Effector memory CD4-positive, alpha-beta T cell (primary cell): ENCODE measurements at regions not wholly inside any gene's neighbourhood (a gene's known extent, or its start where the extent isn't known, plus 50 kb on each side); places are given as distances from the start of the nearest gene placed in this dataset.

Source experiments
- DNase-seq, 3 donors: peaks; one replicate each; pipeline ENCODE4 v3.0.0-alpha.2; 2020
- H3K27ac ChIP-seq: 2 replicates; pipeline ENCODE4 v1.7.0; 2013; ENCODE audit warnings: mild to moderate bottlenecking, low read length, moderate library complexity; ENCODE audit not compliant: insufficient read depth, poor library complexity, severe bottlenecking
- H3K27me3 ChIP-seq: replicated peaks from 2 replicates; pipeline ENCODE4 v1.7.0; 2013; ENCODE audit warnings: mild to moderate bottlenecking, low read length; ENCODE audit not compliant: insufficient read depth, control insufficient read depth, poor library complexity, severe bottlenecking
- H3K36me3 ChIP-seq: 2 replicates; pipeline ENCODE4 v1.7.0; 2013; ENCODE audit warnings: mild to moderate bottlenecking, low read length, moderate library complexity; ENCODE audit not compliant: control insufficient read depth, insufficient read depth
- H3K4me1 ChIP-seq: 2 replicates; pipeline ENCODE4 v1.7.0; 2013; ENCODE audit warnings: low read length, mild to moderate bottlenecking; ENCODE audit not compliant: control insufficient read depth, insufficient read depth, poor library complexity, severe bottlenecking
- H3K4me3 ChIP-seq: 2 replicates; pipeline ENCODE4 v1.7.0; 2013; ENCODE audit warnings: low read length, low read depth, mild to moderate bottlenecking; ENCODE audit not compliant: insufficient read depth, poor library complexity, severe bottlenecking
- H3K9me3 ChIP-seq: 2 replicates; pipeline ENCODE4 v1.7.0; 2013; ENCODE audit warnings: mild to moderate bottlenecking, low read length, moderate library complexity; ENCODE audit not compliant: control insufficient read depth

DNA sequence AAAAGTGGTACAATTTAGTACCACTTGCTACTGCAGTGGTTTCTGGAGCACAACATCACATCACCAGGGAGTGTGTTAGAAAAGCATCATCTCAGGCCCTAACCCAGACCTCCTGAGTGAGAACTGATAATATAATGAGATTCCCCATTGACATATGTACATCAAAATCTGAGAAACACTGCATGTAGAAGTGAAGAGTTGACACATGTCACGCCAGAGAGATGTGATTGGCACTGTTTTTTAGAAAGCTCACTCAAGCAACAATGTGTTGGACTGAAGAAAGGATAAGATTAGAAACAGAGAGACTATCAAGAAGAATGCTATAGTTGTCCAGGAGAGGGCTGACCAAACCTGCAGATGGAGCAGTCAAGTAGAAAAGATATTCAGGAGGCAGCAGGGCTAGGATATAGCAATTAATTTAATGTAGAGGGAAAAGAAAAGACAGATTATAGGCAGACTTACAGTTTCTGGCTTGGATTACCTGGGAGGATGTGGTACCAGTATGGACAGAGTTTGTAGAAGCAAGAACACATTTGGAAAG lies 324.4 kb upstream of the ADAMTSL1 start:
- Histone ChIP-seq H3K4me3 (no peak overlapping the region), H3K27ac (no peak overlapping the region), H3K9me3 (no peaks in the 10 kb centered on the region), H3K27me3 (no peaks in the 10 kb centered on the region), H3K36me3 (no peaks in the 10 kb centered on the region), H3K4me1 (no peaks in the 10 kb centered on the region)
- DNase-seq, result no peak

DNA sequence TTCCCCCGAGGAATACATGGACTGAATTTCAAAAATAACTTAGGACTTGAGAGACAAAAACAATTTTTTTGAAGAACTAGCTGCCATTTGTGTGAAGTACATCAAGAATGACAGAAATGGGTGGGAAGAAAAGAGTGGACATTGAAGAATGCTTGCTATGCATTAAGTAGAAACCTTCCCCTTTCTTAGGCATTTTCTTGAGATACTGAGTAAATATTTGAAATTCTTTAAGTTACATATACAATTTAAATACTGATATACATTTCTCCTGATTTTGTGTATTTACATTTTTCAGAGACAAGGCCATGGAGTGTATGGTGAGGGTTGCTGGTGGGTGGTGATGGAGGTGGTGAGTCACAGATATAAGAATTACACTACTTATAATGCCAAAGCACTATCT lies 319.3 kb upstream of the ADAMTSL1 start:
- Histone ChIP-seq H3K36me3 (no peaks in the 10 kb centered on the region), H3K4me1 (no peaks in the 10 kb centered on the region), H3K27me3 (no peaks in the 10 kb centered on the region), H3K9me3 (no peaks in the 10 kb centered on the region), H3K4me3 (no peak overlapping the region), H3K27ac (no peak overlapping the region)
- DNase-seq, result no peak

DNA sequence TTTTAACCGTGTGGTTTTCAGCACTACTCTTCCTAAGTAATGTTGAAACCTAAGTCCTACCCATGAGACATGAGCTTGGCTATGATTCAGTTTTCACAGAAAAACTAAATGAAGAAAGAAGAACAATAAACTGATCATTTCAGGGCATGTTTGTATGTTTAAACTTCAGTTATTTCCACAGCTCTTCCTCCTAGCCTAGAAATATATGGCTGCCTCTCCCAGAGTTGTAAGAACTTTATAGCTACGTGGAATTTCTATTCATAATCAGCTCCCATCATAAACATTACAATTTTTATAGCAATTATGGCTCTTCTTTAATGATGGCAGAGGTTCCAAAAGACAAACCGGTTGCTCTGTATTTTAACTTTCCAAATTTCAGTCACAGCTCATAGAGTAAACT lies 314.7 kb upstream of the ADAMTSL1 start:
- H3K27me3 ChIP-seq, result no peaks in the 10 kb centered on the region
- H3K4me1 ChIP-seq, result no peaks in the 10 kb centered on the region
- no peak overlapping the region for H3K27ac ChIP-seq
- H3K36me3 ChIP-seq, result no peaks in the 10 kb centered on the region
- H3K4me3 ChIP-seq, result no peak overlapping the region
- no peak for DNase-seq
- no peaks in the 10 kb centered on the region for H3K9me3 ChIP-seq

DNA sequence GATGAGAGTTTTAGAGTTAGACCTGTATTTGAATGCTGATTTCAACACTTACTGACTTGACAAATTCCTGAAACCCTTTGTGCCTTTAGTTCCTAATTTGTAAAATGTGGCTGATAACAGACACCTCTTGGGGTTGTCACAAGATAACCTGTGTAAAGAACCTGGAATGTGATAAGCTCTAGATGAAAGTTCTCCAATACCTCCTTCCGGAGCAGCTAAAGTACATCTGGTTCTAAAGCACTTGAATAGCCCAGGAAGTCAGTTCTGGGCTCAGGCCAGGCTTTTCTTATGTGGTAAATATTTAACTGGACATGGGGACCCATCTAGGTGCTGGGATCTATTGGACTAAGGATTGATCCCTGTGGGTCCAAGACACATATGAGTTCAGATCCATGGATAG lies 310.8 kb upstream of the ADAMTSL1 start:
- H3K27me3 ChIP-seq, result no peaks in the 10 kb centered on the region
- H3K4me3 ChIP-seq, result no peak overlapping the region
- no peaks in the 10 kb centered on the region for H3K9me3 ChIP-seq
- no peaks in the 10 kb centered on the region for H3K4me1 ChIP-seq
- H3K36me3 ChIP-seq, result no peaks in the 10 kb centered on the region
- H3K27ac ChIP-seq, result no peak overlapping the region
- no peak for DNase-seq

DNA sequence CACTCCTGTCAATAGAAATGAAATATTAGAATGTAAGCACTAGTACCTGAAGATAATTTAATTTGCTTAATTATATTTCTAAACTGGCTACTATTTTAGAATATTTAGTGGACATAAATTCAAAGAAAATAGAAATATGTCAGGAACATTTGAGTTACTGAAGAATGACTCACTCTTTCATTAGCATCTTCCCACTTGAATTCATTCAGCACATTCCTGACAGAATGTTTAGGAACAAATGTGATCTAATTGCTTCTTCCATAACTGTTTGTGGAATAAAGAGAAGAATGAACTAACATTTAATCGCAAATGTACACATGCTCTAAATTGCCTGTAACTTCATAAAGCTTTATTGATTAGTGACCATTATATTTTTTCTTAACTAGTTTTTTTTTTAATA lies 306.2 kb upstream of the ADAMTSL1 start:
- Histone ChIP-seq H3K9me3 (no peaks in the 10 kb centered on the region), H3K4me3 (no peak overlapping the region)
- DNase-seq, result no peak

DNA sequence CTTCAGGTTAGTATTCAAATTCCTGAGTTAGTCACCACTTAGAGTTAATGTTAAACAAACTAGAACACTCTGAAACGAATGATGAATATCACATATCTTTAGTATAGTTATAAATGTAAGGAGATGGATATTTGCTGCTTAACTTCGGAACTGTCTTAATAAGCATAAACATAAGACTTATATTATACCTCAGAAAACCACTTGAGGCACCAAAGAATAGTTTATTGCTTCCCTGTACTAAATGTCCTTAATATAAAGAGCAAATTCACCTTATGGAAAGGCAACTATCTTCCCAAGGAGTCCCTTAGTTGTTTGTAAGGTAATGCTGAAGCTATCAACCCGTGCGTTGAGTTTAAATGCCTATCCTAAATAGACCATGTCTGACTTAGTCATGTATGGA lies 300.0 kb upstream of the ADAMTSL1 start:
- H3K27ac ChIP-seq, result no peak overlapping the region
- no peak for DNase-seq
- no peak overlapping the region for H3K4me3 ChIP-seq
- no peaks in the 10 kb centered on the region for H3K9me3 ChIP-seq
- no peaks in the 10 kb centered on the region for H3K36me3 ChIP-seq
- no peaks in the 10 kb centered on the region for H3K4me1 ChIP-seq
- H3K27me3 ChIP-seq, result no peaks in the 10 kb centered on the region

More for the DNA sequence above, 306.2 kb upstream of the ADAMTSL1 start:
- Histone ChIP-seq H3K36me3 (no peaks in the 10 kb centered on the region), H3K4me1 (no peaks in the 10 kb centered on the region), H3K27me3 (no peaks in the 10 kb centered on the region), H3K27ac (no peak overlapping the region)

DNA sequence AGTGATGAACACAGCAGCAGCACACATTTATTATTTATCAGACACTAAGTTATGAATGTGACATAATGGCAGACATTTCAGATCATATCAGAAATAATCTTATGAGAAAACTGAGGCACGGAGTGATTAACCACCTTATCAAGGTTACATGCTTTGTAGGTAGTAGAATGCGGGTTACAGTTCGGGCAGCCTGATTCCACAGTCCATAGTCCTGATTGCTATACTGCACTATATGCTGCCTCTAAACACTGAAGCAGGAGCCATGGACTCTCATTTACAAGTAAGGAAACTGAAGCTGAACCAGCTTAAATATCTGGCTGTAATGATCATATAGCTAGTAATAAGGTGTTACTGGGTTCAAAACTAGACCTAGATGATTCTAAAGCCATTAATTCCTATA lies 291.3 kb upstream of the ADAMTSL1 start:
- DNase-seq, result no peak
- H3K36me3 ChIP-seq, result no peaks in the 10 kb centered on the region
- H3K4me1 ChIP-seq, result no peaks in the 10 kb centered on the region
- no peak overlapping the region for H3K27ac ChIP-seq
- H3K4me3 ChIP-seq, result no peak overlapping the region
- H3K9me3 ChIP-seq, result no peaks in the 10 kb centered on the region
- H3K27me3 ChIP-seq, result no peaks in the 10 kb centered on the region

DNA sequence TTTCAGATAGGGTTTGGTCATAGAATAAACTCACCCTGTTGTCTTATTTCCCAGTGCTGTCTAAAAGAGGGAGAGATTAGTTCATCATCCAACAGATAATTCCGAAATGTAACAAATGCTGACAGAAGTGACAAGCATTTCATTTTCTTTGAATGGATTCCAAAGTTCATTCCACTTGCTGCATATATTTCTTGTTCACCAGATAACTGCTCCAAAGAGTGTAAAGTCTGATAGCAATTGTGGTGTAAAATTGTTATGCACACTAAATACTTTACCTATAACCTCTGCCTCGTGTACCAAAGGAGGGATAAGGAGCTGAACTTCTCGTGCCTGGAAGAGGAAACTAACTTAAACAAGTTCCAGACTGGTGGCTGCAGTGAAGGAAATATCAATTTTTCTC lies 290.0 kb upstream of the ADAMTSL1 start:
- no peaks in the 10 kb centered on the region for H3K9me3 ChIP-seq
- H3K4me1 ChIP-seq, result no peaks in the 10 kb centered on the region
- H3K27me3 ChIP-seq, result no peaks in the 10 kb centered on the region
- H3K36me3 ChIP-seq, result no peaks in the 10 kb centered on the region
- H3K4me3 ChIP-seq, result no peak overlapping the region
- no peak overlapping the region for H3K27ac ChIP-seq
- no peak for DNase-seq

DNA sequence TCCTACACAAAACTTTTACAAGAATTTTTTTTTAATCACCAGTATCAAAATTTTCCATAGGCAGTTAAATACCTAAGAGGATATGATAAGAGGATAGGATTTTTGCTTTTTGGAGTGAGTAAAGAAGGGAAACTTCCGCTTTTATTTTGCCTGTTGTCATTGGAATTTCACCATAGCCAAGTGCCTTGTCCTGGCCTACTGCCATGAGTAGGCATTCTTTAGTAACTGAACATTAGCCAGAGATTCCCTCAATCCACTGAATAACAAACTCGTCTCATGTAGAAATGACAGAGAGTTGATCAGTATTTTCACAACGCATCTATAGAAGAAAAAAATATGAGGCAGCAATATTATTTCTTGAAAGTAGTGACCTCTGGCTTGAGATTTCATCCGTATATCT lies 289.6 kb upstream of the ADAMTSL1 start:
- H3K27ac ChIP-seq, result no peak overlapping the region
- H3K4me1 ChIP-seq, result no peaks in the 10 kb centered on the region
- DNase-seq, result no peak
- no peaks in the 10 kb centered on the region for H3K27me3 ChIP-seq
- H3K4me3 ChIP-seq, result no peak overlapping the region
- H3K9me3 ChIP-seq, result no peaks in the 10 kb centered on the region
- no peaks in the 10 kb centered on the region for H3K36me3 ChIP-seq

DNA sequence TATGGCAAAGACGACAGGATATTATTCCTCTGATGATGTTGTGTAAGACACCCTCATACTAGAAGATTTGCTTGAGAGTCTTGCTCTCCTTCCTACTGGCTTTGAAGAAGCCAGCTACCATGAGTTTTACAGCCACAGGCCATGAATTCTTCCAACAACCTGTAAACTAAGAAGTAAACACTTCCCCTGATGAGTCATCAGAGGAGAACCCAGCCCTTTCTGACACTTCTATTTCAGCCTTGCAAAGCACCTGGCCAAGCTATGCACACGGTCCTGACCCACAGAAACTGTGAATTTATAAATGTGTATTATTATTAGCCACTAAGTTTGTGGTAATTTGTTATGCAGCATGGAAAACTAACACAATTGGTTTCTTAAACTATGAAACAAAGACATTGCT lies 288.8 kb upstream of the ADAMTSL1 start:
- Histone ChIP-seq H3K4me3 (no peak overlapping the region), H3K9me3 (no peaks in the 10 kb centered on the region), H3K27ac (no peak overlapping the region), H3K36me3 (no peaks in the 10 kb centered on the region), H3K27me3 (no peaks in the 10 kb centered on the region), H3K4me1 (no peaks in the 10 kb centered on the region)
- no peak for DNase-seq

DNA sequence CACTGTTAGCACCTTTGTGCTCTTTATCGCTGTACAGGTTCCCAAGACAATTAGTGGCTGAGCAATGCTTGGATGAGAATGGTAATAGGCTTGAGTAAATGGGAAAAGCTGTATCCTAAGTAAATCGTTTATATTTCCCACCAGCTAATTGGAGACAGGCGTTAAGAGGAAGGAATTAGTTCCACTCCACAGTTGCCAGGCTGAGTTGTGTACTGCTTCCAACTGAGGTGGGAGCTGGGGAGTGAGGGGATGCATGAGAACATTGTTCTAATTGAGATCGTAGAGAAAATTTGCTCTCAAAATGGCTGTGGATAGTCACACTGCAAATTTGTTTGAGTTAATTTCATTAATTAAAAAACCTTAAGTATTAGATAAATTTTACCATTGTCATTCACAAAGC lies 285.0 kb upstream of the ADAMTSL1 start:
- no peak overlapping the region for H3K27ac ChIP-seq
- H3K9me3 ChIP-seq, result no peaks in the 10 kb centered on the region
- no peaks in the 10 kb centered on the region for H3K36me3 ChIP-seq
- no peaks in the 10 kb centered on the region for H3K27me3 ChIP-seq
- no peaks in the 10 kb centered on the region for H3K4me1 ChIP-seq
- DNase-seq, result no peak
- H3K4me3 ChIP-seq, result no peak overlapping the region
